ENCODE measurements at regions not wholly inside any gene's neighbourhood (a gene's known extent, or its start where the extent isn't known, plus 50 kb on each side); places are given as distances from the start of the nearest gene placed in this dataset.
"Not testable (repeated sequence)": the region's sequence is repeated elsewhere in the genome, so short reads cannot be mapped to it uniquely, and the experiment has no call there.

- no peak for DNase-seq (ENCODE audit: low read depth in 4 of 4, low spot score in 1 of 4)
These were observed 1147.3 kb downstream of the NCAM2 start for GRCh38 chr21:22145545-22145944.

- no peak for DNase-seq (ENCODE audit: low read depth in 4 of 4, low spot score in 1 of 4)
These were observed 1156.5 kb downstream of the NCAM2 start for GRCh38 chr21:22154579-22155274.

GRCh38 chr21:22164912-22165311 lies 1166.7 kb downstream of the NCAM2 start:
- no peak for DNase-seq (ENCODE audit: low read depth in 4 of 4, low spot score in 1 of 4)

GRCh38 chr21:22174746-22175145 lies 1176.5 kb downstream of the NCAM2 start:
- no peak for DNase-seq (ENCODE audit: low read depth in 4 of 4, low spot score in 1 of 4)

GRCh38 chr21:22189278-22189677 lies 1191.1 kb downstream of the NCAM2 start:
- DNase-seq (ENCODE audit: low read depth in 4 of 4, low spot score in 1 of 4), result no peak

- DNase-seq (ENCODE audit: low read depth in 4 of 4, low spot score in 1 of 4), result no peak
These were observed 1193.4 kb downstream of the NCAM2 start for GRCh38 chr21:22191581-22191980.

GRCh38 chr21:22192766-22193165 lies 1194.6 kb downstream of the NCAM2 start:
- no peak for DNase-seq (ENCODE audit: low read depth in 4 of 4, low spot score in 1 of 4)

GRCh38 chr21:22194986-22195385 lies 1196.8 kb downstream of the NCAM2 start:
- DNase-seq (ENCODE audit: low read depth in 4 of 4, low spot score in 1 of 4), result not testable (repeated sequence)

- DNase-seq (ENCODE audit: low read depth in 4 of 4, low spot score in 1 of 4), result no peak
These were observed 1202.3 kb downstream of the NCAM2 start for GRCh38 chr21:22200378-22201092.

- DNase-seq (ENCODE audit: low read depth in 4 of 4, low spot score in 1 of 4), result no peak
These were observed 1202.9 kb downstream of the NCAM2 start for GRCh38 chr21:22201126-22201525.

GRCh38 chr21:22201669-22202068 lies 1203.5 kb downstream of the NCAM2 start:
- no peak for DNase-seq (ENCODE audit: low read depth in 4 of 4, low spot score in 1 of 4)

GRCh38 chr21:22209304-22209700 lies 1211.1 kb downstream of the NCAM2 start:
- no peak for DNase-seq (ENCODE audit: low read depth in 4 of 4, low spot score in 1 of 4)

GRCh38 chr21:22211943-22212342 lies 1213.7 kb downstream of the NCAM2 start:
- no peak for DNase-seq (ENCODE audit: low read depth in 4 of 4, low spot score in 1 of 4)

GRCh38 chr21:22223385-22223784 lies 1225.2 kb downstream of the NCAM2 start:
- no peak for DNase-seq (ENCODE audit: low read depth in 4 of 4, low spot score in 1 of 4)

GRCh38 chr21:22224261-22224660 lies 1226.1 kb downstream of the NCAM2 start:
- DNase-seq (ENCODE audit: low read depth in 4 of 4, low spot score in 1 of 4), result no peak

- DNase-seq (ENCODE audit: low read depth in 4 of 4, low spot score in 1 of 4), result no peak
These were observed 1227.1 kb downstream of the NCAM2 start for GRCh38 chr21:22225299-22225698.

GRCh38 chr21:22231013-22231412 lies 1232.8 kb downstream of the NCAM2 start:
- DNase-seq (ENCODE audit: low read depth in 4 of 4, low spot score in 1 of 4), result no peak

GRCh38 chr21:22235866-22236590 lies 1237.8 kb downstream of the NCAM2 start:
- no peak for DNase-seq (ENCODE audit: low read depth in 4 of 4, low spot score in 1 of 4)

- no peak for DNase-seq (ENCODE audit: low read depth in 4 of 4, low spot score in 1 of 4)
These were observed 1246.3 kb downstream of the NCAM2 start for GRCh38 chr21:22244516-22244915.

- no peak for DNase-seq (ENCODE audit: low read depth in 4 of 4, low spot score in 1 of 4)
These were observed 1252.1 kb downstream of the NCAM2 start for GRCh38 chr21:22250355-22250754.

GRCh38 chr21:22253761-22254160 lies 1255.6 kb downstream of the NCAM2 start:
- no peak for DNase-seq (ENCODE audit: low read depth in 4 of 4, low spot score in 1 of 4)

GRCh38 chr21:22258821-22259220 lies 1260.6 kb downstream of the NCAM2 start:
- DNase-seq (ENCODE audit: low read depth in 4 of 4, low spot score in 1 of 4), result no peak
